ENCODE measurements at regions not wholly inside any gene's neighbourhood (a gene's known extent, or its start where the extent isn't known, plus 50 kb on each side); places are given as distances from the start of the nearest gene placed in this dataset.
"Not testable (repeated sequence)": the region's sequence is repeated elsewhere in the genome, so short reads cannot be mapped to it uniquely, and the experiment has no call there.

- DNase-seq (ENCODE audit: low read depth), result peak; percentile 54
Observed at GRCh38 chr14:106004937-106005795, 478.8 kb downstream of the TMEM121 start.

GRCh38 chr14:106006043-106006442 is 479.7 kb downstream of the TMEM121 start:
- DNase-seq (ENCODE audit: low read depth), result peak; percentile 21

GRCh38 chr14:106006716-106007115 is 480.3 kb downstream of the TMEM121 start:
- DNase-seq (ENCODE audit: low read depth), result not testable (repeated sequence)

- DNase-seq (ENCODE audit: low read depth), result no peak
Observed at GRCh38 chr14:106010783-106011182, 484.4 kb downstream of the TMEM121 start.

GRCh38 chr14:106011631-106012360 is 485.4 kb downstream of the TMEM121 start:
- peak; percentile 53 for DNase-seq (ENCODE audit: low read depth)

- not testable (repeated sequence) for DNase-seq (ENCODE audit: low read depth)
Observed at GRCh38 chr14:106012361-106012725, 486.0 kb downstream of the TMEM121 start.

- no peak for DNase-seq (ENCODE audit: low read depth)
Observed at GRCh38 chr14:106013879-106014376, 487.5 kb downstream of the TMEM121 start.

GRCh38 chr14:106017952-106018351 is 491.6 kb downstream of the TMEM121 start:
- not testable (repeated sequence) for DNase-seq (ENCODE audit: low read depth)

GRCh38 chr14:106021832-106022231 is 495.4 kb downstream of the TMEM121 start:
- no peak for DNase-seq (ENCODE audit: low read depth)

GRCh38 chr14:106022648-106023047 is 496.3 kb downstream of the TMEM121 start:
- DNase-seq (ENCODE audit: low read depth), result not testable (repeated sequence)

- no peak for DNase-seq (ENCODE audit: low read depth)
Observed at GRCh38 chr14:106023411-106023810, 497.0 kb downstream of the TMEM121 start.

GRCh38 chr14:106024983-106025604 is 498.7 kb downstream of the TMEM121 start:
- no peak for DNase-seq (ENCODE audit: low read depth)

- no peak for DNase-seq (ENCODE audit: low read depth)
Observed at GRCh38 chr14:106026026-106026425, 499.6 kb downstream of the TMEM121 start.

GRCh38 chr14:106027759-106028158 is 501.4 kb downstream of the TMEM121 start:
- DNase-seq (ENCODE audit: low read depth), result not testable (repeated sequence)

- no peak for DNase-seq (ENCODE audit: low read depth)
Observed at GRCh38 chr14:106029959-106030358, 503.6 kb downstream of the TMEM121 start.

- no peak for DNase-seq (ENCODE audit: low read depth)
Observed at GRCh38 chr14:106037380-106037779, 511.0 kb downstream of the TMEM121 start.

GRCh38 chr14:106038263-106038662 is 511.9 kb downstream of the TMEM121 start:
- DNase-seq (ENCODE audit: low read depth), result no peak

- no peak for DNase-seq (ENCODE audit: low read depth)
Observed at GRCh38 chr14:106039400-106039799, 513.0 kb downstream of the TMEM121 start.

- no peak for DNase-seq (ENCODE audit: low read depth)
Observed at GRCh38 chr14:106044515-106044914, 518.1 kb downstream of the TMEM121 start.

- peak; percentile 42 for DNase-seq (ENCODE audit: low read depth)
Observed at GRCh38 chr14:106044949-106045596, 518.7 kb downstream of the TMEM121 start.

GRCh38 chr14:106051796-106052195 is 525.4 kb downstream of the TMEM121 start:
- no peak for DNase-seq (ENCODE audit: low read depth)

GRCh38 chr14:106055289-106055688 is 528.9 kb downstream of the TMEM121 start:
- no peak for DNase-seq (ENCODE audit: low read depth)
